Right lobe of liver (tissue), 6 donors: ENCODE measurements at regions not wholly inside any gene's neighbourhood (a gene's known extent, or its start where the extent isn't known, plus 50 kb on each side); places are given as distances from the start of the nearest gene placed in this dataset.
"Not testable (repeated sequence)": the region's sequence is repeated elsewhere in the genome, so short reads cannot be mapped to it uniquely, and the experiment has no call there.

Source experiments
- ATAC-seq, 4 donors: fragments of 200-7000 bp; cut with Tn5 transposase; one replicate each; pipeline ENCODE4 v1.9.1; 2020; ENCODE audit warnings: mild to moderate bottlenecking in 4 of 4, moderate library complexity in 4 of 4
- DNase-seq, 3 donors: peaks; one replicate each; pipeline ENCODE4 v3.0.0-alpha.2; 2020
- H3K27ac ChIP-seq, 3 donors: fragments of 200-600 bp; one replicate each; pipeline ENCODE4 v1.8.0; 2022
- H3K27me3 ChIP-seq, 2 donors: fragments of 200-600 bp; one replicate each; pipeline ENCODE4 v1.8.0; 2022
- H3K36me3 ChIP-seq, 4 donors: fragments of 200-600 bp; sonication (generic) in 1 of 4; one replicate each; pipeline versions ENCODE4 v1.5.1 to v1.8.0; 2017 to 2022; ENCODE audit warnings: control low read depth in 1 of 4
- H3K4me1 ChIP-seq, 4 donors: fragments of 200-600 bp; sonication (generic) in 1 of 4; one replicate each; pipeline versions ENCODE4 v1.5.1 to v1.8.0; 2017 to 2022; ENCODE audit warnings: control low read depth in 1 of 4
- H3K4me3 ChIP-seq, 3 donors: fragments of 200-600 bp; one replicate each; pipeline ENCODE4 v1.8.0; 2022
- H3K9me3 ChIP-seq, 4 donors: fragments of 200-600 bp; sonication (generic) in 1 of 4; one replicate each; pipeline versions ENCODE4 v1.5.1 to v1.8.0; 2017 to 2022; ENCODE audit warnings: control low read depth in 1 of 4
- POLR2A ChIP-seq: fragments of 450-650 bp; IDR thresholded peaks from one replicate; pipeline ENCODE4 v1.6.1; 2017; ENCODE audit warnings: antibody characterized with exemption, mild to moderate bottlenecking
- WGBS: methylation state at CpG from one replicate; pipeline ENCODE4 v1.1.6; 2018; ENCODE audit warnings: low coverage, low lambda C conversion rate; ENCODE audit not compliant: insufficient coverage; ENCODE audit errors: missing lambda C conversion rate; 5-methylcytosine and 5-hydroxymethylcytosine counted together
- intact Hi-C, 2 donors: fragments of 100-400 bp; cut with DNase I; formaldehyde crosslinking; loops; one replicate each; pipeline versions ENCODE4 v1.11.2 to v1.14.1; 2022
- TF ChIP-seq, protein P1 (sequence below), 4 donors: fragments of 200-600 bp in 3 of 4; fragments of 450-650 bp in 1 of 4; IDR thresholded peaks; one replicate each; pipeline versions ENCODE4 v1.5.1 to v1.8.0; 2016 to 2022; ENCODE audit warnings: antibody characterized with exemption in 4 of 4, mild to moderate bottlenecking in 2 of 4
- donor health status: DM: no; HTN: yes; CAD: no.
- donor health status: DM: no; HTN: no; CAD: no.
- donor health status: DM: no; HTN: no; CAD: no.
- donor health status: DM: no; HTN: yes; CAD: no.
- donor health status: DM: no; HTN: yes; CAD: no.

DNA sequence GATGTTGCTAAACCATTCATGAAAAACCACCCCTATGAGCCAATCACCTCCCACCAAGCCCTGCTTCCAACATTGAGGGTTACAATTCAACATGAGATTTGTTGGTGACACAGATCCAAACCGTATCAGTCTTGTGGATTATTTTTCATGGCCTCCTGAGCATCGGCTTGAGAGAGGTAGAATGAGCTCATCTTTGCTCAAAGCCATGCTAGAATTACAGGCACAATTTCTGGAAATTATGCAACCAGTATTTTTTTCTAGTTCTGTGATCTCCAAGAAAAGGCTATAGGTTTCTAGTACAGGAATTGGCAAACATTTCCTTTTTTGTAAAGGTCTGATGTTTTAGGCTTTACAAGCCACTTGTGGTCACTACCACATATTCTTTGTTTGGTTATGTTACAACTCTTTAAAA lies 219.4 kb downstream of the DUSP10 start:
- WGBS: 79% methylated on average over 2 of the region's 2 CpGs
- no peak overlapping the region for H3K27ac ChIP-seq
- intact Hi-C loops: no loop called here
- no peaks in the 10 kb centered on the region for H3K36me3 ChIP-seq
- no peak for ATAC-seq
- no peaks in the 10 kb centered on the region for H3K27me3 ChIP-seq
- no peak for TF ChIP-seq POLR2A
- TF ChIP-seq, protein P1, sequence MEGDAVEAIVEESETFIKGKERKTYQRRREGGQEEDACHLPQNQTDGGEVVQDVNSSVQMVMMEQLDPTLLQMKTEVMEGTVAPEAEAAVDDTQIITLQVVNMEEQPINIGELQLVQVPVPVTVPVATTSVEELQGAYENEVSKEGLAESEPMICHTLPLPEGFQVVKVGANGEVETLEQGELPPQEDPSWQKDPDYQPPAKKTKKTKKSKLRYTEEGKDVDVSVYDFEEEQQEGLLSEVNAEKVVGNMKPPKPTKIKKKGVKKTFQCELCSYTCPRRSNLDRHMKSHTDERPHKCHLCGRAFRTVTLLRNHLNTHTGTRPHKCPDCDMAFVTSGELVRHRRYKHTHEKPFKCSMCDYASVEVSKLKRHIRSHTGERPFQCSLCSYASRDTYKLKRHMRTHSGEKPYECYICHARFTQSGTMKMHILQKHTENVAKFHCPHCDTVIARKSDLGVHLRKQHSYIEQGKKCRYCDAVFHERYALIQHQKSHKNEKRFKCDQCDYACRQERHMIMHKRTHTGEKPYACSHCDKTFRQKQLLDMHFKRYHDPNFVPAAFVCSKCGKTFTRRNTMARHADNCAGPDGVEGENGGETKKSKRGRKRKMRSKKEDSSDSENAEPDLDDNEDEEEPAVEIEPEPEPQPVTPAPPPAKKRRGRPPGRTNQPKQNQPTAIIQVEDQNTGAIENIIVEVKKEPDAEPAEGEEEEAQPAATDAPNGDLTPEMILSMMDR (IDR thresholded peaks at IDR 0.05): no peak
- H3K4me1 ChIP-seq: no peaks in the 10 kb centered on the region
- no peak overlapping the region for H3K4me3 ChIP-seq
- no peak for DNase-seq
- H3K9me3 ChIP-seq: no peaks in the 10 kb centered on the region

DNA sequence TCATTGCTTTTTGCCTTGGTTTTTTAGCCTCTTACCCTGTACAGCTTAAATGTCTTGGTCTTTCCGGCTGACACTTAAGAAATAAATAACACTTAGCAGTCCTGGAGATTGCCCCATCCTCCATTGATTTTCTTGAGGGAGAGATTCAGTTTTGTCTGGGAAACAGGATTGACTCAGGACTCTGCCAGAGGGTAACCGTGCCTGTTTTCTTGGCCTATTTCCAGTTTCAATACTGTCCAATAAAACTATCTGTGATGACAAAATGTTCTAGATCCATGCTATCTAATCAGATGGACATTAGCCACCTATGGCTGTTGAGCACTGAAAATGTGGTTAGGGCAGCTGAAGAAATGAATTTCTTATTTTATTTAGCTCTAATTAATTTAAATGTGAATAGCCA lies 216.1 kb downstream of the DUSP10 start:
- no peaks in the 10 kb centered on the region for H3K27me3 ChIP-seq
- DNase-seq: no peak
- H3K27ac ChIP-seq: no peak overlapping the region
- TF ChIP-seq POLR2A: no peak
- TF ChIP-seq, protein P1 (IDR thresholded peaks at IDR 0.05): no peak
- 25% methylated on average over 2 of the region's 2 CpGs for WGBS
- no peaks in the 10 kb centered on the region for H3K9me3 ChIP-seq
- H3K4me3 ChIP-seq: no peak overlapping the region
- intact Hi-C loops: no loop called here
- no peaks in the 10 kb centered on the region for H3K4me1 ChIP-seq
- H3K36me3 ChIP-seq: no peaks in the 10 kb centered on the region
- ATAC-seq: peak; percentile 49 to 86 (median 70)

DNA sequence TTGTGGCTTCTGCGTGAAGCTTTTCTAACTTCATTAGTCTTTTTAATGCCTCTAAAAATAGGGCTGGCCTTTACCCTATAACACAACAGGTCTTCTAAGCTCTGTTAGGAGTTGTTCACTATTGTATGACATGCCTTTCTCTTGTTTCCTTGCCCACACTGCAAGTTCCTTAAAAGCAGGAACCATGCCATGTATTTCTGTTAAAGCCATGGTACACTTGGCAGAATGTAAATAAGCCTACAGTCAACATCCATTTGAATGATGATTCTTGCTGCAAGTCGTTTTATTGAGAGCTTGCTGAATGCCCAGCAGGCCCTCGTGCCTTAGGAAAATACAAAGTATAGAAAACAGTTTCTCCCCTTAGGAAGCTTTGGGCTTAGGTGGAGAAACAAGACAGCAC lies 214.6 kb downstream of the DUSP10 start:
- Histone ChIP-seq H3K4me3 (no peak overlapping the region), H3K27me3 (no peaks in the 10 kb centered on the region), H3K4me1 (no peaks in the 10 kb centered on the region), H3K9me3 (no peaks in the 10 kb centered on the region), H3K27ac (no peak overlapping the region), H3K36me3 (no peaks in the 10 kb centered on the region)
- DNase-seq (no peak), ATAC-seq (no peak)
- intact Hi-C loops: no loop called here
- no peak for TF ChIP-seq POLR2A
- TF ChIP-seq, protein P1 (IDR thresholded peaks at IDR 0.05): no peak
- 68% methylated on average over 3 of the region's 3 CpGs for WGBS

DNA sequence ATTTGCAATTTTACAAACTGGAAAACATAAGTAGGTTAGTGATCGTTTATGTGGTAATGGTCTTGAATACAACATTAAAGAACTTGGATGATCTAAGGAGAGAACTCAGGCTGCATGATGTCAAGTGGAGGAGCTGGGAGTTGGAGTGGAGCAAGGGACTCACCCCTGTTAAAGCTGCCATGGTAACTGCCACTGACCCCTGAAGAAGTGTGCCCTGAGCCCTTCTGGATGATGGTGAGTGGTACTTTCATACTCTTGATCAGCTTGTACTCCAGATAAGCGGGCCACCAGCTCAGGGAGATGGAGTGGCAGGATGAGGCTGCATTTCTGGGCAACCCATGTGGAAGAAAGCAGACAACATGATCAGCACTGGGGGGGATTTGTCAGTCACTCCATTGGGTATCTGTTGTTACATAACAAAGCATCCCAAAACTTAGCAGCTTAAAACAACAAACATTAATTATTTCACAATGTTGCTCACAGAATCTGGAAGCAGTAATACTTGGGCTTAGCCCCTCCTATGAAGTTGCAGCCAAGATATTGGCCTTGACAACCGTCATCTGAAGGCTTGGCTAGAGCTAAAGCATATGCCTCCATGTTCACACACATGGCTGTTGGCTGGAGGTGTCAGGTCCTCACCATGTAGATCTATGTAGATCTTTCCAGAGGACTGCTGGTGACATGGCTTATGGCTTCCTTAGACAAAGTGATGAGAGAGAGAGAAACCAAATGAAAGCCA lies 213.8 kb downstream of the DUSP10 start:
- 48% methylated on average over 3 of the region's 3 CpGs for WGBS
- intact Hi-C loops: no loop called here
- H3K4me3 ChIP-seq: no peak overlapping the region
- no peaks in the 10 kb centered on the region for H3K9me3 ChIP-seq
- TF ChIP-seq POLR2A: no peak
- TF ChIP-seq, protein P1 (IDR thresholded peaks at IDR 0.05): no peak
- no peaks in the 10 kb centered on the region for H3K4me1 ChIP-seq
- DNase-seq (no peak), ATAC-seq (no peak)
- no peak overlapping the region for H3K27ac ChIP-seq
- no peaks in the 10 kb centered on the region for H3K27me3 ChIP-seq
- no peaks in the 10 kb centered on the region for H3K36me3 ChIP-seq

DNA sequence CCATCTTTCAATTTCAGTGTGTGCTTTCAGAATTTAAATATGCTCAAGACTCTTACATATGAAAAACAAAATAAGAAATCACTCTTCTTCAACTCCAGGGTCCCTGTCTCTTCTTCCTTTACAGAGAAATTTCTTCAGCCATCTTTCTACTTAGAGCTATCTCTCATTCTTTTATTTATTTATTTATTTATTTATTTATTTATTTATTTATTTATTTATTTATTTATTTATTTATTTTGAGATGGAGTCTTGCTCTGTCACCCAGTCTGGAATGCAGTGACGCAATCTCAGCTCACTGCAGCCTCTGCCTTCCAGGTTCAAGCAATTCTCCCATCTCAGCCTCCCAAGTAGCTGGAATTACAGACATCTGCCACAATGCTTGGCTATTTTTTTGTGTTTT lies 211.7 kb downstream of the DUSP10 start:
- H3K27ac ChIP-seq, H3K9me3 ChIP-seq, H3K4me3 ChIP-seq, H3K27me3 ChIP-seq, ATAC-seq, intact Hi-C loops, H3K4me1 ChIP-seq, H3K36me3 ChIP-seq, DNase-seq: not testable (repeated sequence)
- WGBS: 89% methylated on average over 1 of the region's 1 CpG
